Muscle layer of duodenum (tissue), 2 donors: ENCODE measurements at regions not wholly inside any gene's neighbourhood (a gene's known extent, or its start where the extent isn't known, plus 50 kb on each side); places are given as distances from the start of the nearest gene placed in this dataset.
"Not testable (repeated sequence)": the region's sequence is repeated elsewhere in the genome, so short reads cannot be mapped to it uniquely, and the experiment has no call there.

ENCODE experiments used
- H3K27ac ChIP-seq: one replicate; pipeline ENCODE4 v1.7.0; 2013; ENCODE audit warnings: mild to moderate bottlenecking, low read length
- H3K27me3 ChIP-seq: one replicate; pipeline ENCODE4 v1.7.0; 2013; ENCODE audit warnings: low read depth, mild to moderate bottlenecking, control low read depth, low read length
- H3K36me3 ChIP-seq, 2 donors: one replicate each; pipeline ENCODE4 v1.7.0; 2013; ENCODE audit warnings: low read length in 2 of 2, control low read depth in 1 of 2, mild to moderate bottlenecking in 1 of 2; ENCODE audit not compliant: insufficient read depth in 2 of 2, control insufficient read depth in 1 of 2
- H3K4me1 ChIP-seq, 2 donors: one replicate each; pipeline ENCODE4 v1.7.0; 2013; ENCODE audit warnings: low read length in 2 of 2, mild to moderate bottlenecking in 2 of 2, control low read depth in 1 of 2, moderate library complexity in 1 of 2; ENCODE audit not compliant: insufficient read depth in 2 of 2, control insufficient read depth in 1 of 2
- H3K4me3 ChIP-seq, 2 donors: one replicate each; pipeline ENCODE4 v1.7.0; 2013; ENCODE audit warnings: low read length in 2 of 2, low read depth in 1 of 2, mild to moderate bottlenecking in 1 of 2
- H3K9me3 ChIP-seq, 2 donors: one replicate each; pipeline ENCODE4 v1.7.0; 2013; ENCODE audit warnings: low read length in 2 of 2, control low read depth in 1 of 2, mild to moderate bottlenecking in 1 of 2; ENCODE audit not compliant: control insufficient read depth in 1 of 2
- donor health status: healthy.

DNA sequence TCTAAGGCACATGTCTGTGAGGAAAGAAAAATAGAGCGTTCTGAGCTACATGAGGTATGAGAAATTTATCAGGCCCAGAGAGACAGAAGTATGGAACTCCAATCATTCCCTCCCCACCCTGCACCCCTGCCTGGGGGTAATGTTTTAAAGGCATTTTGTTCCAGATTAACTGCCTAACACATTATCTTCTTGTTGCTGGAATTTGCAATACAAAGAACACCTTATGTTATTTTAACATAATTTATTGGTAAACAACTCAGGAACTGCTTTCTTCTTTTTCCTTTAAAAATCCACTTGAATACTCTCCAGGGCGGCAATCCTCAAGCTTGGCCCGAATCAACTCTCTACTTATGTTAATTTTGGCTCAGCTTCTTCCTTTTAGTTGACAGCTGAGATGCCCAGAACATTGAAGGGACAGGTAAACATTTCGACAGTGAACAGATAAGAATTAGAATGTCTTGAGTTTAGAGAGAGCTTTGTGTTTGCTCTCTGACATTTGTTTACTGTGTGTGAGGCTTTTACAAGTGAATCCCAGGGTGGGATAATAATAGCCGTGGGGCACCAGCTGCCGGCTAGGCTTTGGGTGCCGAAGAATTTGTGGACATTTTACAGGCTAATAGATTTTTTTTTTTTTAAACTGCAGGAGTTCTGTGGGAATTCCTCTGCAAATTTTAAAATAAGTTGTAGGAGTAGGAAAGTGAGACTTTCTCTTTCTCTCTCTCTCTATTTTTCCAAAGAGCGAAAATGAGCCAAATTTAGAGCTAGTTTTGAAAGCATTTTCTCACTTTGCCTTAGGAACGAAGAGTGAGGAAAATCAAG, 96.4 kb upstream of the TAF11L2 start:
- no peaks in the 10 kb centered on the region for H3K27me3 ChIP-seq
- H3K4me1 ChIP-seq = no peaks in the 10 kb centered on the region
- no peak overlapping the region for H3K27ac ChIP-seq
- no peak overlapping the region for H3K4me3 ChIP-seq
- H3K36me3 ChIP-seq = no peaks in the 10 kb centered on the region
- H3K9me3 ChIP-seq = no peaks in the 10 kb centered on the region

- Histone ChIP-seq H3K27ac (no peak overlapping the region), H3K9me3 (no peaks in the 10 kb centered on the region), H3K27me3 (no peaks in the 10 kb centered on the region), H3K36me3 (no peaks in the 10 kb centered on the region), H3K4me3 (no peak overlapping the region), H3K4me1 (no peaks in the 10 kb centered on the region)
These were observed 95.5 kb upstream of the TAF11L2 start for GRCh38 chr5:17402289-17403121.

DNA sequence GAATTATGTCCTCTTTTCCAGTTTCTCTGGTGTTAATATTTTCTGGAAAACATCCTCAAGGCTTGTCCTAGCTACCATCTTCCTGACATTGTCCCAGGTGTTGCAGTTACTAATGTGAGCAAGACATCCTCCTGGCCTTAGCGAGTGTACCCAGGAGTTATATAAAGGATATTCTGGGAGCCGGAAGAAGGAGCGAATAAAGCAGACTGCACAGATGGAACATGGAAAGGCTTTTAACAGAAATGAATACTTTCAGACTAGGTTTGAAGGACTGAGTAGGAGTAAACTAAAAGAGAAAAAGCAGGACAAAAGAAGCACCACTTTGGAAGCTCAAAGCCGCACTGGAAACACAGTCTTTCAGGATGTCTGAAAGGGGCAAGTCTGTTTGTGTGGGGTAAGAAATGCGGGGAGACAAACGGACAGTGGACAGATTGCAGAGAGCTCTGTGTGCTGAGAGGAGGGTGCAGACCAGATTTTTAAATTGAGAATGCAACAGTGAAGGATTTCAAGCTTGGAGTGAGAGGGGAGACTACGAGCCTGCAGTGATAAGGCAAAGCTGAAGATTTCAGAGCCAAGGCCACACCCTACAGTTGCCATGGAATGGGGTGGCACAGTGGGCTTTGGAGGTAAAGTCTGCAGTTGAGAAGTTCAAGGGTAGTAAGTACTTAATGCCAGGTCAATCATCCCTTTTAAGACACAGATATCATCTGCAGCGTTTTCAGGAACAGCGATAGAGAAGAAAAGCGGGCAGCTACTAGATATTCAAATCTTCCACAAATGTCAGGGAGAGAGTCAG, 94.1 kb upstream of the TAF11L2 start:
- H3K36me3 ChIP-seq = no peaks in the 10 kb centered on the region
- no peaks in the 10 kb centered on the region for H3K4me1 ChIP-seq
- H3K4me3 ChIP-seq = no peak overlapping the region
- H3K9me3 ChIP-seq = no peaks in the 10 kb centered on the region
- no peak overlapping the region for H3K27ac ChIP-seq
- H3K27me3 ChIP-seq = no peaks in the 10 kb centered on the region

- no peaks in the 10 kb centered on the region for H3K9me3 ChIP-seq
- H3K27me3 ChIP-seq = no peaks in the 10 kb centered on the region
- no peaks in the 10 kb centered on the region for H3K4me1 ChIP-seq
- no peaks in the 10 kb centered on the region for H3K36me3 ChIP-seq
- H3K27ac ChIP-seq = no peak overlapping the region
- no peak overlapping the region for H3K4me3 ChIP-seq
These were observed 92.1 kb upstream of the TAF11L2 start for GRCh38 chr5:17405976-17406375.

DNA sequence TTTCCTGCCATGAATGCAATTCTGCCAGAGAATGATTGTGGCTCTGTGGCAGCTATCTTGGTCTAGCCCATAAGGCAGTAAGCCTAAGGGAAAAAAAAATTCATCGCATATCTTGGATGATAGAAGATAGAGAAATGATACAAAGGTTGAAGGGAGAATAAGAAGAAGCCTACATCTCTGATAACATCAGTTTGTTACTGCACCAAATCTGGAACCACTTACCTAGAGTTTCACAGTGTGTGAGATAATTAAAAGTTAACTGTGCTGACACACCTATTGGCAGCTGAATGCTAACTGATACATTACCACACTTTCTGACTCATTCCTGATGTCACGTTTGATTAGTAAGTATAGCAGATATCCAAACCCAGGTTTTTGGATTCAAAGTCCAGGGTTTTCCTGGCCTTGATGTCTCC, 91.6 kb upstream of the TAF11L2 start:
- H3K4me3 ChIP-seq = no peak overlapping the region
- no peaks in the 10 kb centered on the region for H3K27me3 ChIP-seq
- H3K4me1 ChIP-seq = no peaks in the 10 kb centered on the region
- H3K9me3 ChIP-seq = no peaks in the 10 kb centered on the region
- no peaks in the 10 kb centered on the region for H3K36me3 ChIP-seq
- no peak overlapping the region for H3K27ac ChIP-seq

GRCh38 chr5:17411436-17412402, 86.3 kb upstream of the TAF11L2 start:
- H3K27me3 ChIP-seq = no peaks in the 10 kb centered on the region
- no peaks in the 10 kb centered on the region for H3K36me3 ChIP-seq
- H3K4me3 ChIP-seq = no peak overlapping the region
- H3K4me1 ChIP-seq = no peaks in the 10 kb centered on the region
- no peak overlapping the region for H3K27ac ChIP-seq
- no peaks in the 10 kb centered on the region for H3K9me3 ChIP-seq

- no peaks in the 10 kb centered on the region for H3K36me3 ChIP-seq
- no peak overlapping the region for H3K27ac ChIP-seq
- H3K9me3 ChIP-seq = no peaks in the 10 kb centered on the region
- H3K27me3 ChIP-seq = no peaks in the 10 kb centered on the region
- no peak overlapping the region for H3K4me3 ChIP-seq
- no peaks in the 10 kb centered on the region for H3K4me1 ChIP-seq
These were observed 85.0 kb upstream of the TAF11L2 start for GRCh38 chr5:17412760-17413671.

- Histone ChIP-seq H3K27me3 (no peaks in the 10 kb centered on the region), H3K9me3 (no peaks in the 10 kb centered on the region), H3K4me1 (no peaks in the 10 kb centered on the region), H3K27ac (no peak overlapping the region), H3K36me3 (no peaks in the 10 kb centered on the region), H3K4me3 (no peak overlapping the region)
These were observed 84.3 kb upstream of the TAF11L2 start for GRCh38 chr5:17413691-17414090.

DNA sequence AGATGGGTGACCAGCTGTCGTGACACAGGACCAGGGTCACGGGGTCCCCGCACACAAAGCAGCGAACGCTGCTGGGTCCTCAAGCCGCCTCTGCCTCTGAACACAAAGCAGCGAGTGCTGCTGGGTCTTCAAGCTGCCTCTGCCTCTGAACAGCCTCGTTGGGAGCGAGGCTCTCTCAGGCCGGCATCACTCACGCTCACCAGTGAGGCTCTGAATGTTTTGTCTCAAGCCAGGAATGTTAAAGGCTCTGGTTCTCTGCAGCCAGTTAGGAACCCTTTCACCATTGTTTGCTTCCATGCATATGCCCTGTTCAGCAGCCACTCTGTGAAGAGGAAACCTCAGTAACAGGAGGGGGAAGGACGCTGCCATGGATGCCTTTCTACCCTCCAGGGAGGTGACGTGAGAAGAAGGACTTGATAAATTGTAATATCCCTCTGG, 82.7 kb upstream of the TAF11L2 start:
- Histone ChIP-seq H3K4me3 (no peak overlapping the region), H3K27me3 (no peaks in the 10 kb centered on the region), H3K27ac (no peak overlapping the region), H3K9me3 (no peaks in the 10 kb centered on the region), H3K36me3 (no peaks in the 10 kb centered on the region), H3K4me1 (no peaks in the 10 kb centered on the region)

DNA sequence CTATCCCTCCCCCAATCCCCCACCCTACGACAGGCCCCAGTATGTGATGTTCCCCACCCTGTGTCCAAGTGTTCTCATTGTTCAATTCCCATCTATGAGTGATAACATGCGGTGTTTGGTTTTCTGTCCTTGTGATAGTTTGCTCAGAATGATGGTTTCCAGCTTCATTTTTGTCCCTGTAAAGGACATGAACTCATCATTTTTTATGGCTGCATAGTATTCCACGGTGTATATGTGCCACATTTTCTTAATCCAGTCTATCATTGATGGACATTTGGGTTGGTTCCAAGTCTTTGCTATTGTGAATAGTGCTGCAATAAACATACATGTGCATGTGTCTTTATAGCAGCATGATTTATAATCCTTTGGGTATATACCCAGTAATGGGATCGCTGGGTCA, 81.7 kb upstream of the TAF11L2 start:
- H3K27me3 ChIP-seq, H3K4me3 ChIP-seq, H3K9me3 ChIP-seq, H3K27ac ChIP-seq, H3K36me3 ChIP-seq, H3K4me1 ChIP-seq: not testable (repeated sequence)
